Fibroblast of lung (primary cell): ENCODE measurements at regions not wholly inside any gene's neighbourhood (a gene's known extent, or its start where the extent isn't known, plus 50 kb on each side); places are given as distances from the start of the nearest gene placed in this dataset.

Experiments
- CTCF ChIP-seq, 2 donors: IDR thresholded peaks in 1 of 2; conservative IDR thresholded peaks in 1 of 2; 1 replicate in 1 of 2; 2 replicates in 1 of 2; pipeline ENCODE4 v1.5.1; 2011 to 2012; ENCODE audit warnings: low read length in 2 of 2, control low read depth in 1 of 2, inconsistent platforms in 1 of 2, low read depth in 1 of 2, mild to moderate bottlenecking in 1 of 2
- EZH2 ChIP-seq: IDR thresholded peaks from 2 replicates; pipeline ENCODE4 v1.5.1; 2012; ENCODE audit warnings: low read length, control low read depth, mild to moderate bottlenecking; ENCODE audit errors: missing control alignments

- no peak for TF ChIP-seq EZH2
- no peak for TF ChIP-seq CTCF (conservative IDR thresholded peaks at IDR 0.05 in 1 of 2, IDR thresholded peaks at IDR 0.05 in 1 of 2; ENCODE audit: low read depth in 1 of 2, low read length in 2 of 2)
These were observed 57.0 kb upstream of the PREP start for GRCh38 chr6:105459864-105460263.
